ENCODE measurements at regions not wholly inside any gene's neighbourhood (a gene's known extent, or its start where the extent isn't known, plus 50 kb on each side); places are given as distances from the start of the nearest gene placed in this dataset.

DNA sequence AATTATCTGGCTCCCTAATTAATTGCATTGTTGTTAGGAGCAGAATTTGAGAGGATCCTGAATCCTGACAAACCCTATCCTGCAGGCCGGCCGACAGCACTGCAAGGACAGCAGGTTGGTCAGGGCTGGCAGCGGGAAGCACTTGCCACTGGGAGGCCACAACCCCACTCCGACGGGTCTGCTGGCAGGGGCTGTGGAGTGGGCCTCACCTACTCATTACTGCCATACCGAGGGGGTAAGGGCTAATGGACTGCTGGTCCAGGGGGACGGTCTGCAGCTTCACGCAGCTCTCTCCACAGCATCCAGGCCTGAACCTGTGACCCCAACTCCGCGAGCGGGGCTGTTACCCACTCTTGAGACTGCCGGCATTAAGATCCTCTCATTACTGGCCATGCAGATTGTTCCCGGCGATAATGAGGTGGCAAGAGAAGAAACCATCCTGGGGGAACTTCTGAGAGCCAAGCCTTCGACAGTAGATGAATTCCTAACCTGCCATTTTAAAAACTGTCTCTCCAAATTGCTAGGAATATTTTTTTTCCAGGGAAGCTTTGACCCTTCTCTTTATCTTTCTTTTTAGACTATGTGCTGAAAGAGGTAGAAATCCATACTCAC lies 501.3 kb downstream of the OMA1 start:
- Histone ChIP-seq H3K36me3 (ENCODE audit: control insufficient read depth in 1 of 2, insufficient read depth in 2 of 2, low read length in 2 of 2) (no peaks in the 10 kb centered on the region), H3K9ac (ENCODE audit: low read length) (no peak overlapping the region), H2AFZ (ENCODE audit: low read depth, low read length, poor library complexity, severe bottlenecking) (no peak overlapping the region), H4K20me1 (ENCODE audit: insufficient read depth) (no peaks in the 10 kb centered on the region), H3K4me3 (replicated peaks in 1 of 2; ENCODE audit: low read depth in 1 of 2, low read length in 2 of 2) (no peak overlapping the region), H3K4me2 (ENCODE audit: low read length) (no peak overlapping the region), H3K9me2 (ENCODE audit: insufficient read depth) (no peaks in the 10 kb centered on the region), H3K9me3 (ENCODE audit: control insufficient read depth in 1 of 2, insufficient read depth in 1 of 2, low read depth in 1 of 2, low read length in 2 of 2) (no peaks in the 10 kb centered on the region), H3K27ac (ENCODE audit: low read depth, low read length) (no peak overlapping the region), H3K27me3 (ENCODE audit: insufficient read depth, low read length) (peaks cover 19% of the 10 kb centered on the region), H3K79me2 (ENCODE audit: insufficient read depth, low read length) (no peaks in the 10 kb centered on the region), H3K4me1 (ENCODE audit: control insufficient read depth in 1 of 2, insufficient read depth in 2 of 2, low read length in 2 of 2) (no peaks in the 10 kb centered on the region)
- ATAC-seq (no peak), DNase-seq (ENCODE audit: low read depth, low spot score) (no peak)
- POLR2A ChIA-PET = no interaction called here
- RAD21 ChIA-PET (ENCODE audit: low non-redundant PET in 1 of 2, low total read pairs in 2 of 2, uncharacterized antibody in 2 of 2, unreplicated experiment in 2 of 2) = no interaction called here
- CTCF ChIA-PET = interaction anchor here (0.7 kb wide), 1 partner anchor 27 kb away, joined by 3 read pairs; no protein-coding TSS in a partner anchor
- TF ChIP-seq, protein P1, sequence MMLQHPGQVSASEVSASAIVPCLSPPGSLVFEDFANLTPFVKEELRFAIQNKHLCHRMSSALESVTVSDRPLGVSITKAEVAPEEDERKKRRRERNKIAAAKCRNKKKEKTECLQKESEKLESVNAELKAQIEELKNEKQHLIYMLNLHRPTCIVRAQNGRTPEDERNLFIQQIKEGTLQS (IDR thresholded peaks at IDR 0.05) = no peak
- TF ChIP-seq POLR2A (IDR thresholded peaks at IDR 0.05; ENCODE audit: borderline replicate concordance, extremely low read depth, insufficient read depth, insufficient read length) (no peak), EZH2 (IDR thresholded peaks at IDR 0.05) (no peak), JUND (IDR thresholded peaks at IDR 0.05) (no peak), FOSL1 (IDR thresholded peaks at IDR 0.05; ENCODE audit: low read depth) (no peak), ZBTB33 (IDR thresholded peaks at IDR 0.05; ENCODE audit: extremely low read depth, insufficient replicate concordance, low read length) (no peak)
- intact Hi-C loops (cut with micrococcal nuclease) = no loop called here
- BruUV-seq (replicated peaks) = no TSS peak

GRCh38 chr1:58041621-58042020 lies 504.9 kb downstream of the OMA1 start:
- ChIA-PET RAD21 (ENCODE audit: low non-redundant PET in 1 of 2, low total read pairs in 2 of 2, uncharacterized antibody in 2 of 2, unreplicated experiment in 2 of 2) (no interaction called here), CTCF (no interaction called here), POLR2A (no interaction called here)
- H3K9me2 ChIP-seq (ENCODE audit: insufficient read depth) = no peaks in the 10 kb centered on the region
- H3K4me1 ChIP-seq (ENCODE audit: control insufficient read depth in 1 of 2, insufficient read depth in 2 of 2, low read length in 2 of 2) = no peaks in the 10 kb centered on the region
- H3K9me3 ChIP-seq (ENCODE audit: control insufficient read depth in 1 of 2, insufficient read depth in 1 of 2, low read depth in 1 of 2, low read length in 2 of 2) = no peaks in the 10 kb centered on the region
- H3K27me3 ChIP-seq (ENCODE audit: insufficient read depth, low read length) = peaks cover 21% of the 10 kb centered on the region
- H3K4me2 ChIP-seq (ENCODE audit: low read length) = no peak overlapping the region
- H4K20me1 ChIP-seq (ENCODE audit: insufficient read depth) = no peaks in the 10 kb centered on the region
- ATAC-seq = peak; percentile 44
- no peaks in the 10 kb centered on the region for H3K36me3 ChIP-seq (ENCODE audit: control insufficient read depth in 1 of 2, insufficient read depth in 2 of 2, low read length in 2 of 2)
- H3K79me2 ChIP-seq (ENCODE audit: insufficient read depth, low read length) = no peaks in the 10 kb centered on the region
- no peak for DNase-seq (ENCODE audit: low read depth, low spot score)
- no peak overlapping the region for H3K4me3 ChIP-seq (replicated peaks in 1 of 2; ENCODE audit: low read depth in 1 of 2, low read length in 2 of 2)
- H3K9ac ChIP-seq (ENCODE audit: low read length) = no peak overlapping the region
- no TSS peak for BruUV-seq (replicated peaks)
- intact Hi-C loops (cut with micrococcal nuclease) = no loop called here
- H3K27ac ChIP-seq (ENCODE audit: low read depth, low read length) = no peak overlapping the region
- H2AFZ ChIP-seq (ENCODE audit: low read depth, low read length, poor library complexity, severe bottlenecking) = no peak overlapping the region
- TF ChIP-seq SP1 (IDR thresholded peaks at IDR 0.05; ENCODE audit: low read depth) (no peak), ZFX (IDR thresholded peaks at IDR 0.05) (no peak), SIN3A (IDR thresholded peaks at IDR 0.05; ENCODE audit: low read depth) (no peak), ZNF274 (IDR thresholded peaks at IDR 0.05; ENCODE audit: low read depth, low read length) (no peak), RAD21 (IDR thresholded peaks at IDR 0.05; ENCODE audit: low read depth) (no peak), FOSL1 (IDR thresholded peaks at IDR 0.05; ENCODE audit: low read depth) (no peak), ZBTB33 (IDR thresholded peaks at IDR 0.05; ENCODE audit: extremely low read depth, insufficient replicate concordance, low read length) (no peak), EZH2phosphoT487 (IDR thresholded peaks at IDR 0.05; ENCODE audit: borderline replicate concordance) (no peak)
- TF ChIP-seq, protein P2, sequence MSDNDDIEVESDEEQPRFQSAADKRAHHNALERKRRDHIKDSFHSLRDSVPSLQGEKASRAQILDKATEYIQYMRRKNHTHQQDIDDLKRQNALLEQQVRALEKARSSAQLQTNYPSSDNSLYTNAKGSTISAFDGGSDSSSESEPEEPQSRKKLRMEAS (IDR thresholded peaks at IDR 0.05) = no peak
- TF ChIP-seq, protein P1 (IDR thresholded peaks at IDR 0.05) = no peak
